ENCODE measurements at regions not wholly inside any gene's neighbourhood (a gene's known extent, or its start where the extent isn't known, plus 50 kb on each side); places are given as distances from the start of the nearest gene placed in this dataset.

GRCh38 chr3:65291448-65292125 lies 603.8 kb upstream of the ADAMTS9 start:
- TF ChIP-seq POLR2A (IDR thresholded peaks at IDR 0.05; ENCODE audit: low read length) (no peak), GATA1 (IDR thresholded peaks at IDR 0.05; ENCODE audit: low read depth, low read length) (no peak)
